Mucosa of gallbladder (tissue), 1 donor: ENCODE measurements at regions not wholly inside any gene's neighbourhood (a gene's known extent, or its start where the extent isn't known, plus 50 kb on each side); places are given as distances from the start of the nearest gene placed in this dataset.

Experiments
- DNase-seq: peaks from one replicate; pipeline ENCODE4 v3.0.0-alpha.2; 2020; ENCODE audit warnings: low spot score
- donor health status: DM: no; HTN: no; CAD: no.

DNA sequence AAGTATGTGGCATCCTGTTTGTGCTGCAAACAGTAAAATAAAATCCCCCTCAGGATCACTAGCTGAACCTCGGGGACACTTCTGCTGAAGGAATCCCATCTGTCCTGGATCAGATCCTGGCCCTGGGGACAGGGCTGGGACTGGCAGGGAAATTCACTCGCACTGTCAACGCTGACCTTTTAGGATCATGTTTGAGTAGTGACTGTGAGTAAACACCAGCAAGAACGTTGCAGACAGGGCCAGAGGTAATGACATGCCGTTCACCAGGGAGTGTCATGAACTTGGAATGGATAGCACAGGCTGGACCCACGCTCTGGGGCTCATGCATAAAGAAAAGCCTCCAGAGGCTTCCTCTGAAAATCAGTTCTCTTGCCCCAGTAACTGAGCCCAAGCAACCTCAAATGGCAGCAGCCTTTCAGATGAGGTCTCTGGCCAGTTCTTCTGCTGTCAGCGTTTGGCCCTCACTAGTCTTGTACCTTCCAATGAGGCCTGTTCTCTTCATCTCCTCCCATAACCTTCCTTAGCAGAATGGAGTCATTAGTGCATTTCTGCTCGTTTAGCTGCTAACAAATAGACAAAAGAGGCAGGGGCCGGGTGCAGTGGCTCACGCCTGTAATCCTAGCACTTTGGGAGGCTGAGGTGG lies 51.0 kb upstream of the BARX2 start:
- peak; percentile 71 for DNase-seq

DNA sequence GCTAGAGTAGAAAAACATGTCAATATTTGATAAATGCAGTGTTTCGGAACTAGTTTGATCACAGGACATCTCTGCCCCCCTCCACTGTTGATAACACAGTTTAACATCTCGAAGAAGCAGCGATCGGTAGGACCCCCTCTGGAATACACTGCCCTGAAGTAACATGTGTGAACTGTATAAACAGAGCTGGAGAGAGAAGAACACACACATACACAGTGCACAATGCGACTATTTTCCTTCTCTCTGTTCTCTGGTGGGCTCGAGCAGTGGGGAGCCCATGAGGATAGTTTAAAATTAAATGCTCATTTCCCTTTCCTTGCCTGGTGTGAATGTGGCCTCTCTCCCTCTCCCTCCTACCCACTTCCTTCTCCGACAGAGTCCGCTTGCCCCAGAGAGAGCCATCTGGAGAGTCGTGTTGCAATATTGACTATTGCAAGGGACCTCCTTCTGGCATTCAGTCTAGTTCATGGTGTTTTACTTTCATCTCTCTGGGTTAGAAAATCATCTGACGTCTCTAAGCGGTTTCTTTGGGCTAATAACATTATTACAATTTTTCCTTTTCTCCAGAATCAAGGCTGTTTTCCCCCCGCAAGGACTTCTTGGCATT lies 51.6 kb upstream of the BARX2 start:
- peak; percentile 56 for DNase-seq

- DNase-seq = no peak
Measured at GRCh38 chr11:129322941-129323340, 52.7 kb upstream of the BARX2 start.

DNA sequence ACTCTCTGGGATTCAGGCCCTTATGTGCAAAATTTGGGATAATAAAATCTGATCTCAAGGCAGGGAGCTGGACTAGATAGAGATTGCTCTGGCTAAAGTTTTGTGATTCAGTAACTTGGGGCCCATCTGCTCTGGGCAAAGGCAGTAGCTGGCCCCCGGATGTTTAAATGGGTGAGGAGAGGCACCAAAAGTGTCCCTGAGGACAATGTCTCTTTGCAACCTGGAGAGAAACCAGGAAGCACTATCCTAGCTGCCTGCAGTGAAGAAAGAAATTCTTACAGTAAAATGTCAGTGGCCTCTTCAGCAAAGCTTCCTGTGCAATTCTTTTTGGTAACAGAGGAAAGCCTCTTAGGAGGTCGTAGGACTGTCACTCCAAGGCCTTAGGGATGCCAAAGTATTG lies 54.6 kb upstream of the BARX2 start:
- no peak for DNase-seq

DNA sequence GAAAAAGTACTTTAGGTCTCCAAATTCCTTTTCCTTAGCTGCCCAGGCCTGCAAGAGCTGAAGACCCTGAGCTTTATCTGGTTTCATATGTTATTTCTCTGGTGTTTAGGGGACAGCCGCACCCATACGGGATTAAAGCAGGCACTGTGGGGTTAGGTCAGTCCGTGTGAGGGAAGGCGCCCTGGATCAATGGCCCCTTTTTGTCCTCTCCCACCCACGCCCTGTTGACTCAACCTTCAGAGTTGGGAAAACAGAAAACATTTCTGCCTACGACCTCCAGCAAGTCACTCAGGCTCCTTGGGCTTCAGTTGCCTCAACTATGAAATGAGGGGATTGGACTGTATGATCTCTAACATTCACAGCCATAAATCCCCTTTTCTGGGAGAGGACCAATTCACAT lies 55.2 kb upstream of the BARX2 start:
- DNase-seq = no peak

DNA sequence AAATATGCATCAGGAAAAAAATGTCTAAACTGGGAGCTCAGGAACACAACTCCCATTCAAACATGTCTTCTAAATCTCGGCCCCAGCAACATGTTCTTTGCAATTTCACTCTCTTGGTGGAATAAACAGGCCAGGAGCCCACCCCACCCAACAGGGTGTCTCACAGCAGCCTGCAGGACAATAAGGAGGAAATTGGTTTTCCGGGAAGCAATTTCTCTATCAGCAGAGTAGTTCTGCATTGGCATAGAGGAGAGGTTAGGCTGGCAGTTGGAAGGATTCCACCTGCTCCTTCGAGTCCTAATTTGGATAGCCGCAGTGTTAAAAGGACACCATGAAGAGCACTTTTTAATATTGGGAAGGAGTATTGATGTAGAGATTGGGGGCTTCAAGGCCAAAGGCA lies 55.9 kb upstream of the BARX2 start:
- DNase-seq = no peak

GRCh38 chr11:129319201-129319600 lies 56.4 kb upstream of the BARX2 start:
- DNase-seq = no peak

DNA sequence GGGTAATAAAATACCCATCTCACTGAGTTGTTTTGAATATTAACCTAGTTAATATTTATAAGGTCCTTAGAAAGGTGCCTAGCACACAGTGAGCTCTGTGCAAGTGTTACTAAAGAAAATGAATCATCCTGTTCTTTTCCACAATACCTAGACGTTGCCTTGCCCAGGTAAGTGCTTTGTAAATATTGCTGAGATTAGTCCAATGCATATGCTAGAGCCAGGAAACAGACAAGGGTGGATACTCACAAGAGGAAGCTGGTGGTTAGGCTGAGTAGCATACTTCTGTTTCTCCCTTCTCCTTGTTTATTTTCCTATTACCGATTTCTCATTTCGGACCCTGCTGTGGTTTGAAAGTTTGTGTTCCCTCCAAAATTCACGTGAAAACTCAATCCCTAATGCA lies 58.1 kb upstream of the BARX2 start:
- peak; percentile 32 for DNase-seq

- DNase-seq = no peak
Measured at GRCh38 chr11:129316781-129317180, 58.9 kb upstream of the BARX2 start.

- peak; percentile 62 for DNase-seq
Measured at GRCh38 chr11:129315781-129316579, 59.7 kb upstream of the BARX2 start.

DNA sequence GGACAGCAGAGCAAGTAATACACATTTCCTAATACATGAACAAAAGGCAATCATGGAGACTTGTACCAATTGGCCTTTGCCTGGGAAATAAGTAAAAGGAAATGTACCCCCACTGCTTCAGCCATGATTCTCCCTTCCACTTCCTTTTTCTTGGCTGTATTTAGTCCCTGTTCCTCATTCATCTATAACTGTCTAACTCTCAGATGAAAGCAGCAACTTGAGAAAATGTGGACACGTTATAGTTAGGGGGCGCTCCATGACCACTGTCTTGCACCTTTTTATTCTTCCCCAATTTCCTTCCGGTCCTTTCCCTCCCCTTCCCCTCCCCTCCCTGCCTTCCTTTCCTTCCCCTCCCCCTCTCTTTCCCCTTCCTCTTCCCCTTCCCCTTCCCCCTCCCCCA lies 61.3 kb upstream of the BARX2 start:
- no peak for DNase-seq

- no peak for DNase-seq
Measured at GRCh38 chr11:129313541-129314297, 61.9 kb upstream of the BARX2 start.

GRCh38 chr11:129312730-129313503 lies 62.7 kb upstream of the BARX2 start:
- DNase-seq = no peak

DNA sequence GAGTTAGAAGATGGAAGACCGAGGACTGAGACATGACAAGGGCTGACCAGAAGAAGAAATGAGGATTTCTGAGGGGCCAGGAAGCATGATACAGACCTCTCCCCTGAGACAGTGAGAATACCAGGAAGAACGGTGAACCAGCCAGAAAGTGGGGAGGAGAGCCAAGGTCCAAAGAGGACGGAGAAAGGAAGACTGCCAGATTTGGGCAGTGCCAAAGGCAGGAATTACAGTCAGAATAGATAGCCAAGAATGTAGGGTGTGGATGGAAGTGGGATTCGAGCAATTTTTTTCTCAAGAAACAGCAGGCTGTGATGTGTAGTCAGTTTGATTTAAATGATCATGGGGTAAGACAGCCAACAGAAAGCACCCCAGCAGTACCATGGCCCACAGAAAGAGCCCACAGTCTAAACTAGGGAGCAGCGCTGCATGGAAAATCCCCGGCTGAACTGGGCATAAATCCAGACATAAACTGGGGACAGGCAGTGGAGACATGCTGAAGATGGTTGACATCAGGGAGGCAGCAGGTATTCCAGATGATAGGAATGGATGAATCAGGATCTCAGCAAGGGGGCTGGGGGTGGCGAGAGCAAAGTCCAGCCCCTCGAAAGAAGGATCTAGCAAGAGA lies 67.3 kb upstream of the BARX2 start:
- peak; percentile 49 for DNase-seq

GRCh38 chr11:129307162-129307561 lies 68.5 kb upstream of the BARX2 start:
- no peak for DNase-seq

- no peak for DNase-seq
Measured at GRCh38 chr11:129302386-129303101, 73.1 kb upstream of the BARX2 start.

DNA sequence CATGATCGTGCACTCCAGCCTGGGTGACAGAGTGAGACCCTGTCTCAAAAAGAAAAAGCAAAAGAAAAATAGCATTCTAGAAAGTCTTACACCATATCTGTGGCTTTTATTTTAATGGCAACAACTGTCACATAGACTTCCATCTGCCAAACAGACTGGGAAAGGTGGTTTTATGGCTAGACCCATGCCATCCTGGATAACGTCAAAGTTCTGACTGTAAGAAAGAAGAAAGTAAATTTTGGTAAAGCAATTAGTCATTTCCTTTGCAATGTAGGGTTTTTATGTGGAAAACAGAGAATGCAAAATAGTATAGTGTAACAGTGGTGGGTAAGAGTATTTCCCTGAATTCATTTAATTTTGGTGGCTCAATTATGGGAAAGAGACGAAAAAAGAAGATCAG lies 75.5 kb upstream of the BARX2 start:
- no peak for DNase-seq

- DNase-seq = no peak
Measured at GRCh38 chr11:129298988-129299387, 76.7 kb upstream of the BARX2 start.

- DNase-seq = no peak
Measured at GRCh38 chr11:129295746-129296145, 79.9 kb upstream of the BARX2 start.

- no peak for DNase-seq
Measured at GRCh38 chr11:129292771-129293170, 82.9 kb upstream of the BARX2 start.
